ENCODE measurements at regions not wholly inside any gene's neighbourhood (a gene's known extent, or its start where the extent isn't known, plus 50 kb on each side); places are given as distances from the start of the nearest gene placed in this dataset.

GRCh38 chr16:50475170-50475569 lies 73.0 kb upstream of the NKD1 start:
- Histone ChIP-seq H3K9me3 (no peaks in the 10 kb centered on the region), H3K4me1 (no peaks in the 10 kb centered on the region), H3K27ac (no peak overlapping the region), H3K27me3 (no peaks in the 10 kb centered on the region), H3K4me3 (no peak overlapping the region), H3K36me3 (no peaks in the 10 kb centered on the region), H3K9ac (ENCODE audit: low read depth in 2 of 2, low read length in 2 of 2) (no peak overlapping the region)
- DNase-seq, result no peak
- intact Hi-C loops (cut with DNase I), result no loop called here
- no peak for TF ChIP-seq CTCF (IDR thresholded peaks at IDR 0.05)

DNA sequence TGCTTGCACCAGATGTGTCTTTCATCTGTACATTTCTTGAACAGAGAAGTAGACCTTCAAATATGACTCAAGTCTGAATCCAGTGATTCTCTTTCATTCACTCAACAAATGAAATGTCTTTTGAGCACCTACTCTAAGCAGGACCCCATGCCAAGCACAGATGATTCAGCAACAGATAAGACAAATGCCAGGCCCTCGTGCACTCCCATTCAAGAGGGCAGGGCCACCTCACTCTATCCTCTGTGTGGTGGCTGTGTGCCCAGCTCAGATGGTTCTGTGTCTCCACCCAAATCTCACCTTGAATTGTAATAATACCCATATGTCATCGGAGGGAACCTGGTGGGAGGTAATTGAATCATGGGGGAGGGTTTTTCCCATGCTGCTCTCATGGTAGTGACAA lies 74.1 kb upstream of the NKD1 start:
- no peak for TF ChIP-seq CTCF (IDR thresholded peaks at IDR 0.05)
- Histone ChIP-seq H3K27ac (no peak overlapping the region), H3K36me3 (no peaks in the 10 kb centered on the region), H3K9me3 (no peaks in the 10 kb centered on the region), H3K9ac (ENCODE audit: low read depth in 2 of 2, low read length in 2 of 2) (no peak overlapping the region), H3K27me3 (no peaks in the 10 kb centered on the region), H3K4me3 (no peak overlapping the region), H3K4me1 (no peaks in the 10 kb centered on the region)
- intact Hi-C loops (cut with DNase I), result no loop called here
- DNase-seq, result no peak

DNA sequence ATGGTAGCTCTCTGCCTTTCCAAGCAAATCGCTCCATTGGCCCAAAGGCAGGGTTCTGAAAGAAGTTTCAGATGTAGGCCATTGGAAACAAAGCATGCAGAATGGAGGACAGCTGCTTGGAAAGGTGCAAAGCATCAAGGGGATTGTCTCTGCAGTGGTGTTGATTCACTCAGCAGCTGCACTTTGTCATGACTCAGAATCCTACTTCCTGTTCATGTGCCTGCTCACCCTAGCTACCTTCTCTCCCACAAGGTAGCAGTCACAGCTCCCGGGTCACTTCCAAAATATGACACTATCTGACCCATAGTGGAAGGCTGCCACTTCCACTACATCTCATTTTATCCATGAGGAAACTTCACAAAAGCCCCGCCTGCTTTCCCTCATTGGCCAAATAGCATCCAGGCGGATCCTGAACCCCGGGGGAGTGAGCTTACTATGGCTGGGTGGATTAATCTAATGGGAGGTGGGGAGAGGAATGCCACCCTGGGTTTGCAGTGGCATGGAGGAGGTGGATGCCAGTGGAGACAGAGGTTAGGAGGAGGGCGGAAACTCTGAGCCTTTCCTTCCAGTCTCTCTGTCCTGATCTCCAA lies 74.7 kb upstream of the NKD1 start:
- H3K4me1 ChIP-seq, result no peaks in the 10 kb centered on the region
- peaks cover 4% of the 10 kb centered on the region for H3K27me3 ChIP-seq
- H3K27ac ChIP-seq, result no peak overlapping the region
- no peak for TF ChIP-seq CTCF (IDR thresholded peaks at IDR 0.05)
- H3K4me3 ChIP-seq, result no peak overlapping the region
- intact Hi-C loops (cut with DNase I), result no loop called here
- H3K36me3 ChIP-seq, result no peaks in the 10 kb centered on the region
- no peaks in the 10 kb centered on the region for H3K9me3 ChIP-seq
- H3K9ac ChIP-seq (ENCODE audit: low read depth in 2 of 2, low read length in 2 of 2), result no peak overlapping the region
- DNase-seq, result no peak

DNA sequence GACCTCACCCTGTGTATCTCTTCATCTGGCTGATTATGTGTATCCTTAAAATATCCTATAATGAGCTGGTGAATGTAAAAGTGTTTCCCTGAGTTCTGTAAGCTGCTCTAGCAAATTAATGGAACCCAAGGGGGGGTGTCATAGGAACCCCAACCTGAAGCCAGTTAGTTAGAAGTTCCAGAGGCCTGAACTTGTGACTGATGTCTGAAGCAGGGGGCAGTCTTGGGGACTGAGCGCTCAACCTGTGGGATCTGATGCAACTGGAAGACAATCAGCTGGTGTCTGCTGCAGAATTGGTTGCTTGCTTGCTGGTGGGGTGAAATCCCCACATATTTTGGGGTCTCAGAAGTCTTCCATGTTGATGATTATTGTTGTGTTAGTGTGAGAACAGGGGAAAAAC lies 75.7 kb upstream of the NKD1 start:
- Histone ChIP-seq H3K27me3 (peaks cover 14% of the 10 kb centered on the region), H3K4me3 (no peak overlapping the region), H3K36me3 (no peaks in the 10 kb centered on the region), H3K9me3 (no peaks in the 10 kb centered on the region), H3K27ac (no peak overlapping the region), H3K9ac (ENCODE audit: low read depth in 2 of 2, low read length in 2 of 2) (no peak overlapping the region), H3K4me1 (no peaks in the 10 kb centered on the region)
- intact Hi-C loops (cut with DNase I), result no loop called here
- no peak for DNase-seq
- TF ChIP-seq CTCF (IDR thresholded peaks at IDR 0.05), result no peak

DNA sequence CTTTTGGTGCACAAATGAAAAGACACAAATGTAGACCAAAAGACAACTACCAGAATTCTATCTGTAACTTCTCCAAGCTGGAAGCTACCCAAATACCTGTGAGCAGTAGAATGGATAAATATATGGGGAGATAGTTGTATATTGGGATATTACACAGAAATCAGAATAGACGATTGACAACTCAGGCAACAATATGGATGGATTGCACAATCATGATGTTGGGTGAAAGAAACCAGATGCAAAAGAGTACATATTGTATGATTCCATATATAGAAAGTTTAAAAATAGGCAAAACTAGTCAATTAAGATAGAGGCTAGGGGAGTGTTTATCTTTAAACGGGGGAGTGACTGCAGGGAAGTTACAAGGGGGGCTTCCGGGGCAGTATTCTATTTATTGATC lies 77.5 kb upstream of the NKD1 start:
- no peaks in the 10 kb centered on the region for H3K4me1 ChIP-seq
- H3K4me3 ChIP-seq, result no peak overlapping the region
- no peak for TF ChIP-seq CTCF (IDR thresholded peaks at IDR 0.05)
- peaks cover 14% of the 10 kb centered on the region for H3K27me3 ChIP-seq
- no peak overlapping the region for H3K27ac ChIP-seq
- no peak overlapping the region for H3K9ac ChIP-seq (ENCODE audit: low read depth in 2 of 2, low read length in 2 of 2)
- intact Hi-C loops (cut with DNase I), result no loop called here
- no peak for DNase-seq
- no peaks in the 10 kb centered on the region for H3K36me3 ChIP-seq
- H3K9me3 ChIP-seq, result no peaks in the 10 kb centered on the region
